GM21367 (cell line): ENCODE measurements at regions not wholly inside any gene's neighbourhood (a gene's known extent, or its start where the extent isn't known, plus 50 kb on each side); places are given as distances from the start of the nearest gene placed in this dataset.
"Not testable (repeated sequence)": the region's sequence is repeated elsewhere in the genome, so short reads cannot be mapped to it uniquely, and the experiment has no call there.

Source experiments
- ATAC-seq: cut with Tn5 transposase; IDR thresholded peaks from one replicate; pipeline ENCODE4 v1.9.1; 2021; ENCODE audit not compliant: unreplicated experiment

GRCh38 chr5:138702166-138703077, 50.8 kb upstream of the CTNNA1 start:
- ATAC-seq, result no peak

GRCh38 chr5:138701678-138702077, 51.5 kb upstream of the CTNNA1 start:
- no peak for ATAC-seq

GRCh38 chr5:138700581-138701362, 52.5 kb upstream of the CTNNA1 start:
- ATAC-seq, result no peak

GRCh38 chr5:138699482-138699881, 53.7 kb upstream of the CTNNA1 start:
- no peak for ATAC-seq

GRCh38 chr5:138698713-138699112, 54.5 kb upstream of the CTNNA1 start:
- no peak for ATAC-seq

- no peak for ATAC-seq
These were observed 55.4 kb upstream of the CTNNA1 start for GRCh38 chr5:138697720-138698360.

GRCh38 chr5:138696501-138696900, 56.7 kb upstream of the CTNNA1 start:
- ATAC-seq, result no peak

GRCh38 chr5:138695781-138696180, 57.4 kb upstream of the CTNNA1 start:
- no peak for ATAC-seq

- no peak for ATAC-seq
These were observed 59.1 kb upstream of the CTNNA1 start for GRCh38 chr5:138694146-138694545.

GRCh38 chr5:138692370-138692769, 60.9 kb upstream of the CTNNA1 start:
- no peak for ATAC-seq

- ATAC-seq, result no peak
These were observed 66.6 kb upstream of the CTNNA1 start for GRCh38 chr5:138686668-138687067.

- no peak for ATAC-seq
These were observed 68.0 kb upstream of the CTNNA1 start for GRCh38 chr5:138685193-138685745.

- ATAC-seq, result not testable (repeated sequence)
These were observed 70.8 kb upstream of the CTNNA1 start for GRCh38 chr5:138682462-138682861.

GRCh38 chr5:138678826-138679225, 74.4 kb upstream of the CTNNA1 start:
- not testable (repeated sequence) for ATAC-seq

- ATAC-seq, result no peak
These were observed 75.4 kb upstream of the CTNNA1 start for GRCh38 chr5:138677782-138678181.

GRCh38 chr5:138676556-138677193, 76.5 kb upstream of the CTNNA1 start:
- ATAC-seq, result no peak

- no peak for ATAC-seq
These were observed 77.2 kb upstream of the CTNNA1 start for GRCh38 chr5:138676002-138676401.

- ATAC-seq, result no peak
These were observed 84.5 kb upstream of the CTNNA1 start for GRCh38 chr5:138668451-138669380.

GRCh38 chr5:138667782-138668331, 85.4 kb upstream of the CTNNA1 start:
- ATAC-seq, result not testable (repeated sequence)
